A673 (cell line): ENCODE measurements at regions not wholly inside any gene's neighbourhood (a gene's known extent, or its start where the extent isn't known, plus 50 kb on each side); places are given as distances from the start of the nearest gene placed in this dataset.

Experiments
- BruUV-seq: library from RNA; stranded (reverse); fragments of 400-500 nt; replicated peaks from 2 replicates; lab custom pipeline; 2021; lab: Mats Ljungman, UMichigan
- CTCF ChIA-PET: fragments of 300-600 bp; sonication (Branson Sonifier 250); formaldehyde crosslinking; loops from one replicate; lab custom pipeline; 2022; ENCODE audit warnings: antibody characterized with exemption; lab: Charles Lee
- POLR2A ChIA-PET: fragments of 300-600 bp; sonication (Branson Sonifier 250); formaldehyde crosslinking; loops from one replicate; lab custom pipeline; 2022; ENCODE audit warnings: antibody characterized with exemption; ENCODE audit not compliant: low non-redundant PET; lab: Charles Lee
- DNase-seq: peaks from one replicate; pipeline ENCODE4 v3.0.0-alpha.2; 2015; ENCODE audit warnings: low spot score
- H3K27ac ChIP-seq: fragments of 200-600 bp; sonication (generic); 2 replicates; pipeline ENCODE4 v1.5.1; 2016; ENCODE audit warnings: mixed run types, low read depth, mild to moderate bottlenecking, mixed read lengths, antibody characterized with exemption, low read length; ENCODE audit not compliant: poor library complexity, severe bottlenecking
- H3K27me3 ChIP-seq: fragments of 200-600 bp; sonication (generic); replicated peaks from 2 replicates; pipeline ENCODE4 v1.6.1; 2017; ENCODE audit warnings: mixed run types, low read depth, mild to moderate bottlenecking, mixed read lengths, antibody characterized with exemption, low read length; ENCODE audit not compliant: insufficient read depth, poor library complexity
- H3K36me3 ChIP-seq: fragments of 200-600 bp; sonication (generic); 2 replicates; pipeline ENCODE4 v1.6.1; 2016; ENCODE audit warnings: mixed run types, mild to moderate bottlenecking, mixed read lengths, antibody characterized with exemption, low read length; ENCODE audit not compliant: insufficient read depth, poor library complexity, severe bottlenecking
- H3K4me1 ChIP-seq: fragments of 200-600 bp; sonication (generic); 2 replicates; pipeline ENCODE4 v1.6.1; 2017; ENCODE audit warnings: mixed run types, mild to moderate bottlenecking, mixed read lengths, antibody characterized with exemption, low read length; ENCODE audit not compliant: insufficient read depth, poor library complexity, severe bottlenecking
- H3K4me3 ChIP-seq: fragments of 200-600 bp; sonication (generic); 2 replicates; pipeline ENCODE4 v1.5.1; 2016; ENCODE audit warnings: low read depth, mixed run types, mild to moderate bottlenecking, mixed read lengths, low read length; ENCODE audit not compliant: poor library complexity, severe bottlenecking
- H3K9me3 ChIP-seq: fragments of 200-600 bp; sonication (generic); 2 replicates; pipeline ENCODE4 v1.6.1; 2016; ENCODE audit warnings: mixed run types, low read depth, mild to moderate bottlenecking, mixed read lengths, antibody characterized with exemption, low read length; ENCODE audit not compliant: poor library complexity, severe bottlenecking
- EZH2 ChIP-seq: fragments of 200-600 bp; sonication (generic); IDR thresholded peaks from 2 replicates; pipeline ENCODE4 v1.6.1; 2017; ENCODE audit warnings: borderline replicate concordance, low read depth, mild to moderate bottlenecking, mixed read lengths, antibody characterized with exemption, low read length; ENCODE audit not compliant: poor library complexity, severe bottlenecking
- intact Hi-C: fragments of 100-400 bp; cut with micrococcal nuclease; formaldehyde crosslinking; loops from one replicate; pipeline ENCODE4 v1.10.0; 2022; ENCODE audit not compliant: unreplicated experiment
- TF ChIP-seq, protein P1 (sequence below): fragments of 300-800, 200-600 bp; sonication (generic); conservative IDR thresholded peaks from 2 replicates; pipeline ENCODE4 v1.5.1; 2017; ENCODE audit warnings: low read depth, mild to moderate bottlenecking, antibody characterized with exemption, low read length, moderate library complexity, mixed read lengths

DNA sequence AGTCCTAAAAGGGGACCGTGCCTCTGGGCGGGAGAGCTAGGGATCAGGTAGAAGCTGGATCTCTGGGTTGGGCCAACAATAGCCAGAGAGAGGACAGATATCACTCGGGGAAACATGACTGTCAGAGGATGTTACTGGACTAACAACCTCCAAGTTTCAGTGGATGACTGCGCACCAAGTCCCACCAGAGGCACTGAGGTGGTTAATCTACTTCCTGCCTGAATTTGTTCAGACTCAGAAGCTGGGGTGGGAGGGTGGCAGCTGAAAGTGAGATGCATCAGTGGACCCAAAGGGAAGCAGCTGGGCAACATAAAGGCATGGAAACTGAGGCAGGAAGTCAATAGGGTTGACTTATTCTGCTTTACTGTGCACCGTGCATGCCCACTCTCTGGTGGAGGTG, 130.1 kb upstream of the SLC44A1 start:
- Histone ChIP-seq H3K4me1 (no peaks in the 10 kb centered on the region), H3K36me3 (no peaks in the 10 kb centered on the region), H3K9me3 (no peaks in the 10 kb centered on the region), H3K27me3 (no peaks in the 10 kb centered on the region), H3K27ac (no peak overlapping the region), H3K4me3 (no peak overlapping the region)
- ChIA-PET POLR2A (no interaction called here), CTCF (no interaction called here)
- intact Hi-C loops: no loop called here
- BruUV-seq: no TSS peak
- no peak for TF ChIP-seq EZH2
- TF ChIP-seq, protein P1, sequence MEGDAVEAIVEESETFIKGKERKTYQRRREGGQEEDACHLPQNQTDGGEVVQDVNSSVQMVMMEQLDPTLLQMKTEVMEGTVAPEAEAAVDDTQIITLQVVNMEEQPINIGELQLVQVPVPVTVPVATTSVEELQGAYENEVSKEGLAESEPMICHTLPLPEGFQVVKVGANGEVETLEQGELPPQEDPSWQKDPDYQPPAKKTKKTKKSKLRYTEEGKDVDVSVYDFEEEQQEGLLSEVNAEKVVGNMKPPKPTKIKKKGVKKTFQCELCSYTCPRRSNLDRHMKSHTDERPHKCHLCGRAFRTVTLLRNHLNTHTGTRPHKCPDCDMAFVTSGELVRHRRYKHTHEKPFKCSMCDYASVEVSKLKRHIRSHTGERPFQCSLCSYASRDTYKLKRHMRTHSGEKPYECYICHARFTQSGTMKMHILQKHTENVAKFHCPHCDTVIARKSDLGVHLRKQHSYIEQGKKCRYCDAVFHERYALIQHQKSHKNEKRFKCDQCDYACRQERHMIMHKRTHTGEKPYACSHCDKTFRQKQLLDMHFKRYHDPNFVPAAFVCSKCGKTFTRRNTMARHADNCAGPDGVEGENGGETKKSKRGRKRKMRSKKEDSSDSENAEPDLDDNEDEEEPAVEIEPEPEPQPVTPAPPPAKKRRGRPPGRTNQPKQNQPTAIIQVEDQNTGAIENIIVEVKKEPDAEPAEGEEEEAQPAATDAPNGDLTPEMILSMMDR: no peak
- no peak for DNase-seq

DNA sequence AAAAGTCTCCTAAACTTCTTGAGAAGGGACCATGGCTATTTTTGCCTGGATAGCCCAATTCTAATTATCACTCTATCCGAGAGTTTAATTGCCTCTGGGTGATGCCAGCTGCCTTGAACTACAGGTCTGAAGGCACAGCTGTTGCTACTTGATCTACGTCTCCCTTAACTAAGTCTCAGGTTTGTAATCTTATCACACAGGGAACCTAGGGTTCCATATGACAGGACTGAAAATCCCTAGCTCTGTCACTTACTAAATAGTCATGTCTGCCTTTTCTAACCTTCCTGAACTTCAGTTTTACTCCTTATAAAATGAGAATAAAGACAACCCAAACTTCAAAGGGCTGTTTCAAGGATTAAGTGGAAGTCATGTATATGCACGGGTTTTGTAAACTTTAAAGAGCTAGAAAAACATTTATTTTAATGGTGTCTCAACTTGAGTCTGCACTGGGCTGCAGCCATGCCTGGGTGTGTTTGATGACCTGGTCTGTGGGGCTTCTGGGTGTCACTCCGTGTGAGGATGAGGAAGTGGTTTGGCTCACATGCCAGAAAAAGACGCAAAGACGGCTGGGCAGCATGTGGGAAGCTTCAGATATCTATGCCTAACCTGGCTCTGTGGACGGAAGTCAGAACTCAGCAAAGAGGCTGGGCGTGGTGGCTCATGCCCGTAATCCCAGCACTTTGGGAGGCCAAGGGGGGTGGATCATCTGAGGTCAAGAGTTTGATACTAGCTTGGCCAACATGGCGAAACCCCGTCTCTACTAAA, 129.3 kb upstream of the SLC44A1 start:
- BruUV-seq: no TSS peak
- intact Hi-C loops: no loop called here
- no peaks in the 10 kb centered on the region for H3K4me1 ChIP-seq
- H3K4me3 ChIP-seq: no peak overlapping the region
- ChIA-PET CTCF (no interaction called here), POLR2A (interaction anchor here (0.5 kb wide), 1 partner anchor 306 kb away, joined by 3 read pairs; no protein-coding TSS in a partner anchor)
- H3K36me3 ChIP-seq: no peaks in the 10 kb centered on the region
- TF ChIP-seq, protein P1: no peak
- no peak for TF ChIP-seq EZH2
- no peak overlapping the region for H3K27ac ChIP-seq
- no peaks in the 10 kb centered on the region for H3K9me3 ChIP-seq
- DNase-seq: no peak
- H3K27me3 ChIP-seq: no peaks in the 10 kb centered on the region

DNA sequence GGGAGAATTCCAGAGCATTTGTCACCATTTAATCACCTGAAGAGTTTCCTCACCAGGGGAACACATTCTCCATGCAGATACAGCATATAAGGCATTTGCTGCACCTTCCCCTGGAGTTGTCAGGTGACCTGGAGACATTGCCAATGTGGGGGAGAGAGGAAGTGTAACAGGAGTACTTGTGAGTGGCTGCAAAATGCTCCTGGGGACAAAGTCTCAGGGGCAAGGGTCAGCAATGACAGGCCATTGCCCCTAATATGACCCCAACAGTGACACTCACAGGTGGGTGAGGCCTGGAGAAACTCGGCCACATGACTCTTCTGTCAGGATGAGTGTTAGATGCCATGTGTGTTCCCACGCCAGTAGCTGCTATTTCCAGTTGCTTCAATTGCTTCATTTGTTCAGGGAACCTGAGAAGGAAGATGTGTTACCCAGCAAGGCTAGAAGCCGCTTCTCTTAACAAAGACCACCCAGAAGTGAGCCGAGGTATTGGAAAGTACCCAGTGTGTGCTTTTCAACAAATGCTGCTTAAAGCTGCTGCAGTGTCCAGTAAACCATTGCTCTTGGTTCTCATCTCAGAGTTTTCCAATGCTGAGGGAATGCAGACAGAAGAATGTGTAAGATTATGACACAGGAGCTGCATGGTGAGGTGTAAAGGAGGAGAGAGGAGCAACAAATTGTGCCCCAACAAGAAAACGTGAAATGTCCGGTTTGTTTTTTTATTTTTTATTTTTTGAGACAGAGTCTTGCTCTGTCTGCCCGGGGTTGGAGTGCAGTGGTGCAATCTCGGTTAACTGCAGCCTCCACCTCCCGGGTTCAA, 128.2 kb upstream of the SLC44A1 start:
- ChIA-PET CTCF (no interaction called here), POLR2A (no interaction called here)
- Histone ChIP-seq H3K36me3 (no peaks in the 10 kb centered on the region), H3K4me3 (no peak overlapping the region), H3K27me3 (no peaks in the 10 kb centered on the region), H3K9me3 (no peaks in the 10 kb centered on the region), H3K4me1 (no peaks in the 10 kb centered on the region), H3K27ac (no peak overlapping the region)
- intact Hi-C loops: no loop called here
- TF ChIP-seq EZH2: no peak
- TF ChIP-seq, protein P1: no peak
- no TSS peak for BruUV-seq
- DNase-seq: no peak
